ENCODE measurements at regions not wholly inside any gene's neighbourhood (a gene's known extent, or its start where the extent isn't known, plus 50 kb on each side); places are given as distances from the start of the nearest gene placed in this dataset.

GRCh38 chr12:124165695-124166094 is 129.2 kb upstream of the RFLNA start:
- intact Hi-C loops (cut with micrococcal nuclease) = no loop called here
- no peak for ATAC-seq

GRCh38 chr12:124167141-124167540 is 127.8 kb upstream of the RFLNA start:
- intact Hi-C loops (cut with micrococcal nuclease) = no loop called here

More at GRCh38 chr12:124165695-124166094, 129.2 kb upstream of the RFLNA start:
- RAD21 ChIA-PET (ENCODE audit: low non-redundant PET in 1 of 2, low total read pairs in 2 of 2, uncharacterized antibody in 2 of 2, unreplicated experiment in 2 of 2) = no interaction called here
- Histone ChIP-seq H3K4me1 (ENCODE audit: control insufficient read depth in 1 of 2, insufficient read depth in 2 of 2, low read length in 2 of 2) (no peaks in the 10 kb centered on the region), H3K4me3 (replicated peaks in 1 of 2; ENCODE audit: low read depth in 1 of 2, low read length in 2 of 2) (no peak overlapping the region), H3K36me3 (ENCODE audit: control insufficient read depth in 1 of 2, insufficient read depth in 2 of 2, low read length in 2 of 2) (no peaks in the 10 kb centered on the region), H2AFZ (ENCODE audit: low read depth, low read length, poor library complexity, severe bottlenecking) (no peak overlapping the region), H3K4me2 (ENCODE audit: low read length) (no peak overlapping the region), H3K9me2 (ENCODE audit: insufficient read depth) (no peaks in the 10 kb centered on the region), H3K9ac (ENCODE audit: low read length) (no peak overlapping the region), H3K79me2 (ENCODE audit: insufficient read depth, low read length) (no peaks in the 10 kb centered on the region), H3K27ac (ENCODE audit: low read depth, low read length) (no peak overlapping the region), H4K20me1 (ENCODE audit: insufficient read depth) (no peaks in the 10 kb centered on the region), H3K9me3 (ENCODE audit: control insufficient read depth in 1 of 2, insufficient read depth in 1 of 2, low read depth in 1 of 2, low read length in 2 of 2) (no peaks in the 10 kb centered on the region), H3K27me3 (ENCODE audit: insufficient read depth, low read length) (no peaks in the 10 kb centered on the region)
- CTCF ChIA-PET = no interaction called here
- POLR2A ChIA-PET = no interaction called here
- BruUV-seq (replicated peaks) = no TSS peak
- DNase-seq (ENCODE audit: low read depth, low spot score) = no peak
- no peak for TF ChIP-seq POLR2AphosphoS5 (IDR thresholded peaks at IDR 0.05; ENCODE audit: low read depth, low read length)

More at GRCh38 chr12:124167141-124167540, 127.8 kb upstream of the RFLNA start:
- DNase-seq (ENCODE audit: low read depth, low spot score) = no peak
- ATAC-seq = no peak
- TF ChIP-seq SP1 (IDR thresholded peaks at IDR 0.05; ENCODE audit: low read depth) = no peak
- no peak for TF ChIP-seq POLR2AphosphoS5 (IDR thresholded peaks at IDR 0.05; ENCODE audit: low read depth, low read length)
- TF ChIP-seq JUND (IDR thresholded peaks at IDR 0.05) = no peak
- no peak for TF ChIP-seq MAX (IDR thresholded peaks at IDR 0.05)
- no peak for TF ChIP-seq ATF3 (IDR thresholded peaks at IDR 0.05)
- no peaks in the 10 kb centered on the region for H3K36me3 ChIP-seq (ENCODE audit: control insufficient read depth in 1 of 2, insufficient read depth in 2 of 2, low read length in 2 of 2)
- H2AFZ ChIP-seq (ENCODE audit: low read depth, low read length, poor library complexity, severe bottlenecking) = no peak overlapping the region
- no peak overlapping the region for H3K4me2 ChIP-seq (ENCODE audit: low read length)
- H3K79me2 ChIP-seq (ENCODE audit: insufficient read depth, low read length) = no peaks in the 10 kb centered on the region
- no peaks in the 10 kb centered on the region for H3K27me3 ChIP-seq (ENCODE audit: insufficient read depth, low read length)
- ChIA-PET POLR2A (no interaction called here), CTCF (no interaction called here), RAD21 (ENCODE audit: low non-redundant PET in 1 of 2, low total read pairs in 2 of 2, uncharacterized antibody in 2 of 2, unreplicated experiment in 2 of 2) (no interaction called here)
- no TSS peak for BruUV-seq (replicated peaks)
- H3K9ac ChIP-seq (ENCODE audit: low read length) = no peak overlapping the region
- H3K9me3 ChIP-seq (ENCODE audit: control insufficient read depth in 1 of 2, insufficient read depth in 1 of 2, low read depth in 1 of 2, low read length in 2 of 2) = no peaks in the 10 kb centered on the region
- no peak overlapping the region for H3K4me3 ChIP-seq (replicated peaks in 1 of 2; ENCODE audit: low read depth in 1 of 2, low read length in 2 of 2)
- no peaks in the 10 kb centered on the region for H4K20me1 ChIP-seq (ENCODE audit: insufficient read depth)
- H3K4me1 ChIP-seq (ENCODE audit: control insufficient read depth in 1 of 2, insufficient read depth in 2 of 2, low read length in 2 of 2) = no peaks in the 10 kb centered on the region; a peak in 1 of 4 replicates
- H3K27ac ChIP-seq (ENCODE audit: low read depth, low read length) = no peak overlapping the region
- no peaks in the 10 kb centered on the region for H3K9me2 ChIP-seq (ENCODE audit: insufficient read depth)
